Activated CD8-positive, alpha-beta T cell treated with anti-CD3 and anti-CD28 coated beads for 36 hours (primary cell): ENCODE measurements at regions not wholly inside any gene's neighbourhood (a gene's known extent, or its start where the extent isn't known, plus 50 kb on each side); places are given as distances from the start of the nearest gene placed in this dataset.

Experiments
- ATAC-seq: fragments of 200-7000 bp; cut with Tn5 transposase; one replicate; pipeline ENCODE4 v1.10.0; 2021; ENCODE audit warnings: mild to moderate bottlenecking, moderate library complexity
- CTCF ChIA-PET: fragments of 350-600 bp; sonication (Branson Sonifier 250); formaldehyde crosslinking; loops from one replicate; lab custom pipeline; 2021; ENCODE audit warnings: antibody characterized with exemption; lab: Charles Lee
- POLR2A ChIA-PET: fragments of 350-600 bp; sonication (Branson Sonifier 250); formaldehyde crosslinking; loops from one replicate; lab custom pipeline; 2021; ENCODE audit warnings: antibody characterized with exemption; lab: Charles Lee
- DNase-seq: peaks from one replicate; pipeline ENCODE4 v3.0.0-alpha.2; 2020
- H3K27ac Mint-ChIP-seq: one replicate; pipeline ENCODE4 v1.8.0; 2021; ENCODE audit warnings: mild to moderate bottlenecking, mixed read lengths
- H3K27me3 Mint-ChIP-seq: one replicate; pipeline ENCODE4 v1.8.0; 2021; ENCODE audit warnings: mixed read lengths
- H3K36me3 Mint-ChIP-seq: one replicate; pipeline ENCODE4 v1.8.0; 2021; ENCODE audit warnings: low read depth, mixed read lengths
- H3K4me1 Mint-ChIP-seq: one replicate; pipeline ENCODE4 v1.8.0; 2021; ENCODE audit warnings: low read depth, mixed read lengths
- H3K4me3 Mint-ChIP-seq: one replicate; pipeline ENCODE4 v1.8.0; 2021; ENCODE audit warnings: mild to moderate bottlenecking, moderate library complexity, mixed read lengths
- H3K9me3 Mint-ChIP-seq: one replicate; pipeline ENCODE4 v1.8.0; 2021; ENCODE audit warnings: mixed read lengths
- intact Hi-C: fragments of 100-400 bp; cut with micrococcal nuclease; formaldehyde crosslinking; loops from one replicate; pipeline ENCODE4 v1.10.0; 2022
- TF ChIP-seq, protein P1 (sequence below): fragments of 200-600 bp; IDR thresholded peaks from one replicate; pipeline ENCODE4 v1.8.0; 2022; ENCODE audit warnings: antibody characterized with exemption, mild to moderate bottlenecking

DNA sequence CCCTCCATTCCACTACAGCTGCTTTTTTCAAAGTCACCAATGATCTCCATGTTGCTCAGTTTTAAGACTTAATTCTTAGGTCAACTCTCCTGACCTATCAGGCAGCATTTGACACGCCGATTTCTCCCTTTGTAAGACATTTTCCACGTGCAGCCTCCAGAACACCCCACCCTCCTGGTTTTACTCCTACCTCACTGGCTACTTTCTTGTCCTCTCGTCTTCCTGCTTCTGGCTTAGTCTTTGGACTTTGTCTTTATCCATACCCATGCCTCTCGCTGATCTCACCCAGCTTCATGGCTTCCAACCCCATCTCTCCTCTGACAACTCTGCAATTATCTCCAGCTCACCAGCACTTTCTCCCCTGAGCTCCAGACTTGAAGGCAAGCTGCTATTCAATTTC, 99.3 kb upstream of the UMPS start:
- no peak for DNase-seq
- Mint-ChIP-seq H3K4me1 (peaks cover 3% of the 10 kb centered on the region), H3K4me3 (no peak overlapping the region), H3K9me3 (no peaks in the 10 kb centered on the region), H3K36me3 (no peaks in the 10 kb centered on the region), H3K27me3 (peaks cover 23% of the 10 kb centered on the region), H3K27ac (no peak overlapping the region)
- CTCF ChIA-PET = no interaction called here
- POLR2A ChIA-PET = no interaction called here
- ATAC-seq = no peak
- intact Hi-C loops = no loop called here
- TF ChIP-seq, protein P1, sequence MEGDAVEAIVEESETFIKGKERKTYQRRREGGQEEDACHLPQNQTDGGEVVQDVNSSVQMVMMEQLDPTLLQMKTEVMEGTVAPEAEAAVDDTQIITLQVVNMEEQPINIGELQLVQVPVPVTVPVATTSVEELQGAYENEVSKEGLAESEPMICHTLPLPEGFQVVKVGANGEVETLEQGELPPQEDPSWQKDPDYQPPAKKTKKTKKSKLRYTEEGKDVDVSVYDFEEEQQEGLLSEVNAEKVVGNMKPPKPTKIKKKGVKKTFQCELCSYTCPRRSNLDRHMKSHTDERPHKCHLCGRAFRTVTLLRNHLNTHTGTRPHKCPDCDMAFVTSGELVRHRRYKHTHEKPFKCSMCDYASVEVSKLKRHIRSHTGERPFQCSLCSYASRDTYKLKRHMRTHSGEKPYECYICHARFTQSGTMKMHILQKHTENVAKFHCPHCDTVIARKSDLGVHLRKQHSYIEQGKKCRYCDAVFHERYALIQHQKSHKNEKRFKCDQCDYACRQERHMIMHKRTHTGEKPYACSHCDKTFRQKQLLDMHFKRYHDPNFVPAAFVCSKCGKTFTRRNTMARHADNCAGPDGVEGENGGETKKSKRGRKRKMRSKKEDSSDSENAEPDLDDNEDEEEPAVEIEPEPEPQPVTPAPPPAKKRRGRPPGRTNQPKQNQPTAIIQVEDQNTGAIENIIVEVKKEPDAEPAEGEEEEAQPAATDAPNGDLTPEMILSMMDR = no peak

DNA sequence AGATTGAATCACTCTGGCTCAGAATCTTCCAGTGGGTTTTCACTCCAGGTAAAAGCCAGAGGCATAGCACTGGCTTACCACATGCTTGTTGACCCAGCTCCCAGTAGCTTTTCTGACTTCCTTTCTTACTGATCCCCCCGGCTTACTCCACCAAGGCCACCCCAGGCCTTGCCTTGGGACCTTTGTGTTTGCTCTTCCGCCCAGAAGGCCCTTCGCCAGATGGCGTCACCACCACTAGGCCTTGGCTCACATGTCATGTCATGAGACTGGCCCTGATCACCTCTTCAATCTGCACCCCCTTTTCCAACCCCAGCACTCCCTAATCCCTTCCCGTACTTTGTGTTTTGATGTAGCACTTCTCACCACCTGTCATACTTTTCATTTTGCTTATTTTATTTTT, 98.5 kb upstream of the UMPS start:
- ChIA-PET CTCF (no interaction called here), POLR2A (no interaction called here)
- H3K36me3 Mint-ChIP-seq = no peaks in the 10 kb centered on the region
- DNase-seq = no peak
- H3K9me3 Mint-ChIP-seq = no peaks in the 10 kb centered on the region
- no peak for ATAC-seq
- TF ChIP-seq, protein P1 = no peak
- H3K27ac Mint-ChIP-seq = no peak overlapping the region
- peaks cover 27% of the 10 kb centered on the region for H3K27me3 Mint-ChIP-seq
- intact Hi-C loops = no loop called here
- H3K4me3 Mint-ChIP-seq = no peak overlapping the region
- H3K4me1 Mint-ChIP-seq = peaks cover 7% of the 10 kb centered on the region

DNA sequence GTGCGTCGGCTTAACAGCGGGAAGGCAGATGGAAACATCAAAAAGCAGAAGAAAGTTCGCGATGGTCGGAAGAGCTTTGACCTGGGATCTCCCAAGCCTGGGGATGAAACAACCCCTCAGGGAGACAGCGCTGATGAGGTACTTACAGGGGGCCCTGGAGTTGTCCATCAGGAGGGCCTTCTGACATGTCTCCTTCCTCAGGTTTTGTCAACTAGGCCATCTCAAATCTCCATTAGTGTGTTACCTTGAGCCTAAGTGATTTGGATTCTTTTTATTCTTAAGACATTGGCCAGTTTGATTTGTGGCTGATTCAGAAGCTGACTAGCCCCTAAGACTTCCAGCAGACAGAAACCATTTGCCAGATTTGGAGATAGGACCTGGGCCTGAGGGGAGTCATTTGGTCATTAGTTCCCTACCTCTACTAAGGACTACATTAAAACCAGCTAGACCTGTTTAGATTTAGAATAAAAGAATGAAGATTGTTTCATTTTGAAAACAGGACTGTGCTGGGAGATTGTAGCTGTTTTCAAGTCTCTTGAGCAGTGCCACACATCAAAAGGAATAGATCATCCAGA, 97.6 kb upstream of the UMPS start:
- no peaks in the 10 kb centered on the region for H3K36me3 Mint-ChIP-seq
- TF ChIP-seq, protein P1 = no peak
- ATAC-seq (no peak), DNase-seq (no peak)
- H3K9me3 Mint-ChIP-seq = no peaks in the 10 kb centered on the region
- intact Hi-C loops = no loop called here
- peaks cover 7% of the 10 kb centered on the region for H3K4me1 Mint-ChIP-seq
- ChIA-PET CTCF (no interaction called here), POLR2A (interaction anchor here (1.3 kb wide), 1 partner anchor 24 kb away, joined by 3 read pairs; no protein-coding TSS in a partner anchor)
- no peak overlapping the region for H3K27ac Mint-ChIP-seq
- H3K4me3 Mint-ChIP-seq = no peak overlapping the region
- H3K27me3 Mint-ChIP-seq = peaks cover 25% of the 10 kb centered on the region

DNA sequence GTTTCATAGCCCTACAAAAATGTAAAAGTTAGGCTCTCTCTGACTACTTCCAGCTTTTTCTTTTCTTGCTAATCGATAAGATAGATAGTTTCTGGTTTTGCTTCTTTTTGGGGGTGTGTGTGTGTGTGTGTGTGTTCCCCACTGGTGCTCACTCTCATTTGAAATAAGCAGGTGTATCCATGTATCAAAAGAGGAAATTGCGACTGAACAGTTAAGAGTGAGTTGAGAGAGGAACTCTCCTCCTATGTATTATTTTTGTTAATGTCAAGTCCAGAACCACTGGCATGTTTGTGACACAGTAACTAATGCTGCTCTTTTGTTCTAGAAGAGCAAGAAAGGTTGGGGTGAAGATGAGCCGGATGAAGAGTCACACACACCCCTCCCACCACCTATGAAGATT, 96.7 kb upstream of the UMPS start:
- Mint-ChIP-seq H3K27ac (no peak overlapping the region), H3K27me3 (peaks cover 25% of the 10 kb centered on the region), H3K9me3 (no peaks in the 10 kb centered on the region), H3K4me3 (no peak overlapping the region), H3K36me3 (no peaks in the 10 kb centered on the region), H3K4me1 (peaks cover 10% of the 10 kb centered on the region)
- intact Hi-C loops = no loop called here
- ChIA-PET CTCF (no interaction called here), POLR2A (no interaction called here)
- DNase-seq (no peak), ATAC-seq (no peak)
- TF ChIP-seq, protein P1 = no peak

DNA sequence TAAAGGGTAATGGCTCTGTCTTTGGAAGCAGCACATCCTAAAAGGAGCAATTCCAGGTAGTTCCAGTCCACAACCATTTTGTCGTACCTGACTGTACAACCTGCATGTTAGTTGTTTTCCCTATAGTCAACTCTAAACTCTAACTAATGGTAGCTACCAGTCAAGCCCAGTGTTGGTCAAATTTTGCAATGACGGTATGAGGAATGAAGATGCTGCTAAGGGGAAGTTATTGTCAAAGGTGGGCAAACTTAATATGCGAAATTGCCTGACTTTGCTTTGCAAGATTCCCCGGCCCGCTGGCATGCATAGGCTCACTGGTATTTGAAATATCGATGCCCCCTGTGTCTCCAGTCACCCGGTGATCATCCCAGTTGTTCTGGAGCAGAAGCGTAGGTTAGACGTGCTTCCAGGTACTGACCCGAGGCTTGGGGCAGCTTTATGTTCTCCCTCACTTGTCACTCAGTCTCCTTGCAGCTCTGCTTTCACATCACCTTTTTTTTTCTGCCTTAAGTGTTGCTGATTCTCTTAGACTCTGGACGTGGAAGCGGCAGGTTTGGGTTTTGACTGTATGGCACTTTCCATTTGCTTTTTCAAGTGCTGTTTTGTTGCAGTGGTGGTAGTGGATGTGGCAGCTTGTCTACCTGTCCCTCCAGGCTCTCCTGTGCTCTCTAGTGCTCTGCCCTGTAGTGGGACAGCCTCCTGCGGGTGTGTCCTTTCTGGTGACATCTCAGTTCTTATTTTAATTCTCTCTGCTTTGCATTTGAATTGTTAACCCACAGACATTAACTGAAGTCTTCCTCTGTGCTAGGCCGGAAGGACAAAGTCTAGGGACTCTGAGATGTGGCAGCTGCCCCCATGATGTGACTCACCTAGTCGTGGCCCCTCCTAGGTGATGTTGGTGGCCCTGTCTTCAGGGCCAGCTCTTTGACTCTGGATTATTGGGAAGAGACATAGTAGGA, 95.8 kb upstream of the UMPS start:
- POLR2A ChIA-PET = no interaction called here
- H3K36me3 Mint-ChIP-seq = no peaks in the 10 kb centered on the region
- H3K9me3 Mint-ChIP-seq = peaks cover 2% of the 10 kb centered on the region
- intact Hi-C loops = no loop called here
- H3K4me3 Mint-ChIP-seq = no peak overlapping the region
- H3K27ac Mint-ChIP-seq = no peak overlapping the region
- DNase-seq = no peak
- CTCF ChIA-PET = no interaction called here
- TF ChIP-seq, protein P1 = no peak
- ATAC-seq = no peak
- H3K4me1 Mint-ChIP-seq = peaks cover 18% of the 10 kb centered on the region
- peaks cover 23% of the 10 kb centered on the region for H3K27me3 Mint-ChIP-seq
